HG02884 (cell line): ENCODE measurements at regions not wholly inside any gene's neighbourhood (a gene's known extent, or its start where the extent isn't known, plus 50 kb on each side); places are given as distances from the start of the nearest gene placed in this dataset.
A peak's percentile ranks its signal among the peaks of the same experiment; 100 is the strongest.
"Not testable (repeated sequence)": the region's sequence is repeated elsewhere in the genome, so short reads cannot be mapped to it uniquely, and the experiment has no call there.

Experiments
- ATAC-seq: cut with Tn5 transposase; IDR thresholded peaks from one replicate; pipeline ENCODE4 v1.9.1; 2021; ENCODE audit warnings: mild to moderate bottlenecking, moderate library complexity; ENCODE audit not compliant: unreplicated experiment

GRCh38 chr11:103798446-103798845 is 238.0 kb upstream of the DDI1 start:
- no peak for ATAC-seq

- no peak for ATAC-seq
Observed at GRCh38 chr11:103800406-103801114, 235.9 kb upstream of the DDI1 start.

DNA sequence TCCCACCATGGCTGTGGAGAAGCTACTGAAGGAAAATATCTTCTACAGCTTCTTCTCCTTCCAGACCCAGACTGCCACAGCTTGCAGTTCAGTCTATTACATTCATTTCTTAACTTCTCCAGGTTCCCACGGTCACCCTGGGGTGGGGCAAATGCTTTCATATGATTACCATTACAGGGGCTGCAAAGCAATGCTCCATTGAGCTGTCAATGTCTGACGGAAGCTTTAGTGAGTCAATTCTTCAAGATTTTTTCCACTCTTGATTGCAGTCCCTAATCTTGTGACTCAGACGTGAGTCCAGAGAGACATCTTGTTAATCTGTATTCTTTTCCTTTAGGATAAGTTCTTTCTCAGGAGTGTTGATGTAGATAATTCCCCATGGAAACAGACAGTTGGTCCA is 233.4 kb upstream of the DDI1 start:
- no peak for ATAC-seq

DNA sequence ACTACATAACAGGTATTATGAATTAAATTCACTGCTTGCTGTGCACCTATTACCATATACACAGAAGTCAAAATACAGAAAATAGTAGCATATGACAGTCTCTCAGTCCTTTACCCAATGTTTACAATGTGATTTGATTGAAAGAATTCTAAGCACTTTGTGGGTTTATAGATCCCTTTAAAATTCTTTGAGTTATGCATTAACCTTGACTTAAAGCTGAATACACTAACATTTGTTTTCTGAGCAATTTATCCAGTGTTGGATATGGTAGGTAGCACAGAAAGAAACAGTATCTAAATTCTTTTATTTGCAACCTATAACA is 230.8 kb upstream of the DDI1 start:
- no peak for ATAC-seq

GRCh38 chr11:103806130-103806895 is 230.1 kb upstream of the DDI1 start:
- ATAC-seq, result no peak

DNA sequence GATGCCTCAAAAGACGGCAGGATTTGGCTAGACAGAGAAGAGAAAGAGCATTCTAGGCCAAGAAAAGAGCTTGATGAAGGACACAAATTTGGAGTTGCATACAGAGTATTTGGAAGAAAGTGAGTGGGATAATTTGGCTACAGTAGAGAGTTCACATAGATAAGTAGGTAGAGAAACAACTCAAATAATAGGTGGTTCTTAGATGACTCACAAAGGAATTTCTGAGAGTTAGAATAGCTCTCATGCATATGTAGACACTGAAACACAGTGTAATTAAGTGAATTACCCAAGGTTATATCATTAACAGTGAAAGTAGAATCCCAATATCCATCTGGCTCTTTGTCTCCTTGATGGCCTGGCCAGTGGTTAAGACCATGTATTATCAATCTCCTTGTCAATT is 228.6 kb upstream of the DDI1 start:
- no peak for ATAC-seq

DNA sequence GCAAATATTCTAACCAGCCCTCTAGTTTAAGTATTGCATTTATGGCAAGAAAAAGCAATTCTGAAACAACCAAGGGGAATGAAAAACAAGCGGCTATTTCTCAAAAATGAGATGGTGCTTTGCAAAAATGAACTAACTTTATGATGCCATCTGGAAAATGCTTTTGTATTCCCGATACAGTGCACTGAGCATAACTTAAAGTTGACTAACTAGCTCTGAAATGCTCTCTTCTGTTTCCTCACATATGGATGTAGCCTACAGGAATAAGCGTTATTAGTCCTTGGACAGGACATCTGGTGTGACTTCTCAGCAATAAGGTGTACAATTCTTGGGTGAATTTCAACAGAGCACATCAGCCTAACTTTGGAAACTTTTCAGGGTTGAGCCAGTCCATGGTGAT is 228.2 kb upstream of the DDI1 start:
- no peak for ATAC-seq

- no peak for ATAC-seq
Observed at GRCh38 chr11:103811870-103812455, 224.5 kb upstream of the DDI1 start.

DNA sequence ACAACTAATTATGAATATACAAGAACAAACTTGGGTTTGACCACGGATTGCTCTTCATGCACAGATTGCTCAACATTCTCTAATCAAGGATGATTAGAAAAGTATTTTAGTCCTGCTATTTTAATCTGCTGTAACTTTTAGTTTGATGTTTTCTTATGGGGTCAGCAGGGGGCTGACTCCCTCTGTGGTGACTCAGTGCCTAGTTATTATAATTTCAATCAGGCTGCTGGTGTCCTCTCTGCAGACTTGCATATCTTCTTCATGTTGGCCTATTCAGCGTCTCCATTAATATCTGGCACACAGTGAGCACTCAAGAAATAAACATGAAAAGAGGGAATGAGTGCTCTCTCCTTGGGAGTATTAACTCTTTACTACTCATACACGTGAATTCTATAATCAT is 223.8 kb upstream of the DDI1 start:
- no peak for ATAC-seq

DNA sequence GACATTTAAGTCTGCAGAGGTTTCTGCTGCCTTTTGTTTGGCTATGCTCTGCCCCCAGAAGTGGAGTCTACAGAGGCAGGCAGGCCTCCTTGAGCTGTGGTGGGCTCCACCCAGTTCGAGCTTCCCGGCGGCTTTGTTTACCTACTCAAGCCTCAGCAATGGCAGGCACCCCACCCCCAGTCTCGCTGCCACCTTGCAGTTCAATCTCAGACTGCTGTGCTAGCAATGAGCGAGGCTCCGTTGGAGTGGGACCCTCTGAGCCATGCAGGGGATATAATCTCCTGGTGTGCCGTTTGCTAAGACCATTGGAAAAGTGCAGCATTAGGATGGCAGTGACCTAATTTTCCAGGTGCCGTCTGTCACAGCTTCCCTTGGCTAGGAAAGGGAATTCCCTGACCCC is 216.1 kb upstream of the DDI1 start:
- not testable (repeated sequence) for ATAC-seq

GRCh38 chr11:103824116-103824515 is 212.3 kb upstream of the DDI1 start:
- ATAC-seq, result no peak

- ATAC-seq, result no peak
Observed at GRCh38 chr11:103825469-103825868, 211.0 kb upstream of the DDI1 start.

DNA sequence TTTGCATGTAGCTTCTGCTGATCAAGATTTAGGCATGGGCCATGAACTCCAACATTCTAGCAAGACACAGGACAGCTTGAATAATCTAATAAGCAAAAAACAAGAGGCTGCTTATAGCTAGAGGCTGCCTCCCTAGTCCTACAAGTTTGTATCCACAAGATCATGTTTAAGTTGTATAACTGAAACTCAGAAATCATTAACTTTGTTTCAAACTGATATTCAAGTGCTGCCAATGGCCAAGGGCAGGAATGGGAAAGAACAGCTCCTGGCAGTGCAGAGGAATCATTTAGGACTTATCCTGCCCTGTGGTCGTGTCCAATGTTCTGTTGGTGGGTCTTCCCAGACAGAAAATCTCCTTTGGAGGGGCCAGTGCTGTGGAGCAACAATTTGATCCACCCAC is 209.6 kb upstream of the DDI1 start:
- no peak for ATAC-seq

DNA sequence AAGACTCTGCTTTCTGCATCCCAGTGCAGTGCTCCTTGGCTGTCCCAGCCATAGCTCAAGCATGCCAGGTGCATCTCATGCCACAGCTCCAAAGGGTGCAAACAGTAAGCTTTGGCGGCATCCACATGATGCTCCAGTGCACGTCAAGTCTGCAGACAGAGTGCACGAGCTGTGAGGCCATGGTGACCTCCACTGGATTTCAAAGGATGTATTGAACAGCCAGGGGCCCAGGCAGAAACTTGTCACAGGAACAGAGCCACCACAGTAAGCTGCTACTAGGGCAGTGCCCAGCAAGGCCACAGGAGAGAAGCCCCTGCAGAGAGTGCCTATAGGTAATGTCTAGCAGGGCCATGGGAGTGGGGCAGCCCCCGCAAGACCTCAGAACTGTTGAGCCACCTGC is 206.8 kb upstream of the DDI1 start:
- ATAC-seq, result no peak

DNA sequence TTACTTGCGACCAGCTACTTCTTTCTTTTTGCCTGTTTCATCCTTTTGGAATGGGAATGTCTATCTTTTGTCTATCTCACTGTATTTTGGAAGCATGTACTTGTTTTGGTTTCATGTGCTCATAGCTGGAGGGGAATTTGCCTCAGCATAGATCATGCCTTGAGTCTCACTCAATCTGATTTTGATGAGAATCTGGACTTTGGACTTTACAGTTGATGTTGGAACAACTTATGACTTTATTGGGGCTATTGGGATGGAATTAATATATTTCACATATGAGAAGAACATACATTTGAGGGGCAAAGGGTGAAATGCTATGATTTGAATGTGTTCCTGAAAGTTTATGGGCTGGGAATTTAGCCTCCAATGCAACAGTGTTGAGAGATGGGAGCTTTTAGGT is 206.2 kb upstream of the DDI1 start:
- no peak for ATAC-seq

GRCh38 chr11:103832762-103833161 is 203.7 kb upstream of the DDI1 start:
- no peak for ATAC-seq

GRCh38 chr11:103842191-103842590 is 194.2 kb upstream of the DDI1 start:
- no peak for ATAC-seq

DNA sequence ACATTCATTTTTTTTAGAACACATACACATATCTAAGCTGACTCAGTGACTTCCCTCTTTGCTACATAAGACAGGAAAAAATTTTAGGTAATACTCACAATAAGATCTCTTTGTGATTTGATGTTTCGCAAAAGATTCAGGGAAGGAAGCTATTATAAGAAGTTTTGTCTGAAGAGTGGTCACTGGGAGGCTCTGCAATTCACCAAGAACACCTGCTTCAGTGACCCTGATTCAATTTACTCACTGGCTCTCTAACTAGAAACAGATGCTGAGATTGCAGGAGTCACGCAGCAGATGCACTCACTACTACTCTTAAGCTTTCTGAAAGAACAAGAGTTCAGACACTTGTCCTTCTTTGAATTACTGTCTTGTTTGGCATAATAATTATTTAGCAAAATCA is 193.6 kb upstream of the DDI1 start:
- ATAC-seq, result no peak

DNA sequence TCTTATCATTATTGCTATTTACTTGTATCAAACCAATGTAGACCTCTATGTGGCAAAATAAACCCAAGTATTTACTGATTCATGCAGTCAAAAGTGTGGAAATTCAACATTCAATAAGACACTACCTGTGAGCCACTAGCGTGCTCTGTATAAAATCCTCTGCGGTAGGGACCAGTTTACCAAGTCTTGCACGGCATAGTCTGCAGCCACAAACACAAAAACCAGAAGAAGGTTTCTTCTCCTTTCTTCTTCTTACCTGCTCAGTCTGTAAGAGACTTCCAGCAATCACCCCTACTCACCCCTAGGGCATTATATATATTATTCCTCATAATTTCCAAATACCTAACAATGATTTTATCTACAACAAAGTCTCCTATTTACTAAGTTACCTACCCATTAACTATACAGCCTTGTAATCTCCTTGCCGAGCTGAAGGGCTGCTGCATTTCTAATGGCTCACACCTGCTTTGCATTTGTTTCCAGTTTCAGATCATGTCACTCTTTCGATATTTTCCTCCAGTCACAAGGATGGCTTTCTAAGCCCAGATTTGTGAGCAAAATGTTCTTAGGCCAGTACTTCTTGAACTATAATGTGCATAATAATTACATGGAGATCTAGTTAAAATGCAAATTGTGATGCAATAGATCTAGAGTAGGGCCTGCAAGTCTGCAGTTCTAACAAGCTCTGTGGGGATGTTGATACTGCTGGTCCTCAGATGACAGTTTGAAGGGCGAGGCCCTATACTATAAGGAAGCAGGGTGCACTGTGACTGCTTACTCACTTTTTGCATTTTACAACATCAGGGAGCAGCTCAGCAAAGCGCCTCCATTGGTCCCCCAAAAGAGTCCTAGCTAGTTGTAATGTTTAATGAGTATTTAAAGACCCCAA is 191.9 kb upstream of the DDI1 start:
- ATAC-seq, result peak; percentile 99

DNA sequence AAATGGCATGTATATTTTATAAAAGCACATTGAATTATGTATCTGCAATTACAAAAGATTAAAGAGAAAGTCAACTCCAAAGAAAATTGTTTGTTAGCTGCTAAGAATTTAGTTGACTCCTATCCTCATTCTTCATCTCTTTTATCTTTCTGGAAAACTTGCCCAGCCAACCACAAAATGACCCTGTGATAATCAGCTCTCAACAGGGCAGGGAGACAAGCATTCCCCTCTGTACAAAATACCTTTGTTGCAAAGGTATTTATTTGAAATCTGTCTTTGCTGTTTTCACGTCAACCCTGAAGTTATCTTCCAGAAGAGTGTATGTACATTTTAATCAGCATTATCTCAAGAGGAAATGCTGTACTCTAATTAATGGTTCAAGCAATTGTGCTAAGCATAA is 191.1 kb upstream of the DDI1 start:
- ATAC-seq, result no peak

DNA sequence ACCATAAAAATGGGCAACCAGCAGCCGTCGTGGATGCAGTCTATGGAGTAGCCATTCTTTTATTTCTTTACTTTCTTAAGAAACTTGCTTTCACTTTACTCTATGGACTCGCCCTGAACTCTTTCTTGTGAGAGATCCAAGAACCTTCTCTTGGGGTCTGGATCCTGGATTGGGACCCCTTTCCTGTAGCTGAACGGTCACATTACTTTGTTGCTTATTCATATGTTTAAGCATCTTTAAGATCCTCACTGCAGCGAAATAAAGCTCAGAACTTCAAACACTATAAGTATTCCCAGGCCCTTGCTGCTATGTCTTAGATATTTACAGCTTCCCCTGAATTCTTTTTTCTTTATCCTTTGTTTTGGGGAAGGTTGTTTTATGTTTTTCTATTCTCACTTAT is 187.8 kb upstream of the DDI1 start:
- no peak for ATAC-seq
